ENCODE measurements at regions not wholly inside any gene's neighbourhood (a gene's known extent, or its start where the extent isn't known, plus 50 kb on each side); places are given as distances from the start of the nearest gene placed in this dataset.

GRCh38 chr6:21402368-21402767, 191.2 kb upstream of the SOX4 start:
- TF ChIP-seq POLR2AphosphoS5 (IDR thresholded peaks at IDR 0.05; ENCODE audit: low read depth, low read length) (no peak), POLR2A (IDR thresholded peaks at IDR 0.05; ENCODE audit: low read depth, low read length) (no peak)
